GM23248 (cell line): ENCODE measurements at regions not wholly inside any gene's neighbourhood (a gene's known extent, or its start where the extent isn't known, plus 50 kb on each side); places are given as distances from the start of the nearest gene placed in this dataset.

ENCODE experiments used
- DNase-seq: peaks from one replicate; pipeline ENCODE4 v3.0.0-alpha.2; 2015
- H2AFZ ChIP-seq: fragments of 200-600 bp; sonication (generic); 2 replicates; pipeline ENCODE4 v1.6.1; 2016; ENCODE audit warnings: antibody characterized with exemption
- H3F3A ChIP-seq: fragments of 200-600 bp; sonication (generic); 2 replicates; pipeline ENCODE4 v1.6.1; 2016; ENCODE audit warnings: mild to moderate bottlenecking, antibody characterized with exemption, mixed run types; ENCODE audit not compliant: insufficient read depth
- H3K27ac ChIP-seq: fragments of 200-600 bp; sonication (generic); 2 replicates; pipeline ENCODE4 v1.5.1; 2016; ENCODE audit warnings: mild to moderate bottlenecking
- H3K27me3 ChIP-seq: fragments of 200-600 bp; sonication (generic); replicated peaks from 2 replicates; pipeline ENCODE4 v1.6.1; 2016; ENCODE audit warnings: mild to moderate bottlenecking; ENCODE audit not compliant: insufficient read depth
- H3K36me3 ChIP-seq: fragments of 200-600 bp; sonication (generic); 2 replicates; pipeline ENCODE4 v1.6.1; 2016; ENCODE audit warnings: low read depth, mild to moderate bottlenecking
- H3K4me1 ChIP-seq: fragments of 200-600 bp; sonication (generic); 2 replicates; pipeline ENCODE4 v1.6.1; 2016; ENCODE audit warnings: mild to moderate bottlenecking; ENCODE audit not compliant: insufficient read depth
- H3K4me2 ChIP-seq: fragments of 200-600 bp; sonication (generic); one replicate; pipeline ENCODE4 v1.6.1; 2016; ENCODE audit warnings: mild to moderate bottlenecking; ENCODE audit not compliant: unreplicated experiment
- H3K4me3 ChIP-seq: fragments of 200-600 bp; sonication (generic); 2 replicates; pipeline ENCODE4 v1.5.1; 2016; ENCODE audit warnings: mild to moderate bottlenecking
- H3K79me2 ChIP-seq: fragments of 200-600 bp; sonication (generic); 2 replicates; pipeline ENCODE4 v1.6.1; 2016; ENCODE audit warnings: mild to moderate bottlenecking; ENCODE audit not compliant: insufficient read depth
- H3K9ac ChIP-seq: fragments of 200-600 bp; sonication (generic); 2 replicates; pipeline ENCODE4 v1.6.1; 2016; ENCODE audit warnings: mild to moderate bottlenecking
- H3K9me2 ChIP-seq: fragments of 200-600 bp; sonication (generic); 2 replicates; pipeline ENCODE4 v1.6.1; 2016; ENCODE audit warnings: mixed run types, mild to moderate bottlenecking, moderate library complexity; ENCODE audit not compliant: insufficient read depth
- H3K9me3 ChIP-seq: fragments of 200-600 bp; sonication (generic); one replicate; pipeline ENCODE4 v1.6.1; 2017; ENCODE audit warnings: low read depth
- H4K20me1 ChIP-seq: fragments of 200-600 bp; sonication (generic); 2 replicates; pipeline ENCODE4 v1.6.0; 2016; ENCODE audit not compliant: insufficient read depth
- EZH2 ChIP-seq: fragments of 200-600 bp; sonication (generic); IDR thresholded peaks from 2 replicates; pipeline ENCODE4 v1.6.1; 2018; ENCODE audit warnings: antibody characterized with exemption, mild to moderate bottlenecking; ENCODE audit not compliant: insufficient read depth, poor library complexity, severe bottlenecking
- EZH2phosphoT487 ChIP-seq: fragments of 200-600 bp; sonication (generic); IDR thresholded peaks from 2 replicates; pipeline ENCODE4 v1.6.1; 2018; ENCODE audit warnings: antibody characterized with exemption, moderate library complexity, mild to moderate bottlenecking, low read depth; ENCODE audit not compliant: insufficient read depth
- WGBS, 2 experiments: methylation state at CpG; one replicate each; pipeline ENCODE4 v1.1.6; 2015 to 2017; ENCODE audit warnings: low lambda C conversion rate in 2 of 2, low coverage in 1 of 2; ENCODE audit errors: missing lambda C conversion rate in 2 of 2; 5-methylcytosine and 5-hydroxymethylcytosine counted together
- in situ Hi-C: fragments of 300-500 bp; cut with MboI; formaldehyde crosslinking; loops from 2 replicates; pipeline ENCODE4 v1.15.0; 2020

GRCh38 chr2:144706647-144707046 lies 186.7 kb upstream of the ZEB2 start:
- in situ Hi-C loops: no loop called here
- 87% methylated on average over 4 of the region's 4 CpGs for WGBS, 2 experiments

GRCh38 chr2:144705328-144706245 lies 185.7 kb upstream of the ZEB2 start:
- Histone ChIP-seq H3F3A (no peaks in the 10 kb centered on the region), H3K9me3 (no peaks in the 10 kb centered on the region), H3K9ac (no peak overlapping the region), H3K79me2 (no peaks in the 10 kb centered on the region), H2AFZ (no peak overlapping the region), H3K4me2 (no peak overlapping the region), H3K27me3 (no peaks in the 10 kb centered on the region), H3K36me3 (no peaks in the 10 kb centered on the region), H3K27ac (no peak overlapping the region), H3K9me2 (no peaks in the 10 kb centered on the region), H3K4me1 (peaks cover 4% of the 10 kb centered on the region; the same call in 1 of the 2 replicates), H3K4me3 (no peak overlapping the region), H4K20me1 (no peaks in the 10 kb centered on the region)
- peak; percentile 56 for DNase-seq
- in situ Hi-C loops: no loop called here
- TF ChIP-seq EZH2: no peak
- no peak for TF ChIP-seq EZH2phosphoT487
- WGBS, 2 experiments: 81% methylated on average over 4 of the region's 4 CpGs

More at GRCh38 chr2:144706647-144707046, 186.7 kb upstream of the ZEB2 start:
- Histone ChIP-seq H3K9ac (no peak overlapping the region), H3K4me1 (peaks cover 4% of the 10 kb centered on the region; the same call in 1 of the 2 replicates), H3K4me3 (no peak overlapping the region), H3K9me2 (no peaks in the 10 kb centered on the region), H4K20me1 (no peaks in the 10 kb centered on the region), H3K36me3 (no peaks in the 10 kb centered on the region), H3K27ac (no peak overlapping the region), H3K9me3 (no peaks in the 10 kb centered on the region), H3F3A (no peaks in the 10 kb centered on the region), H2AFZ (no peak overlapping the region), H3K27me3 (no peaks in the 10 kb centered on the region), H3K4me2 (no peak overlapping the region), H3K79me2 (no peaks in the 10 kb centered on the region)
- TF ChIP-seq EZH2phosphoT487 (no peak), EZH2 (no peak)
- no peak for DNase-seq

GRCh38 chr2:144704709-144705095 lies 184.8 kb upstream of the ZEB2 start:
- H3K79me2 ChIP-seq: no peaks in the 10 kb centered on the region
- H3K27me3 ChIP-seq: no peaks in the 10 kb centered on the region
- DNase-seq: no peak
- WGBS, 2 experiments: 84 to 86% methylated on average over 3 of the region's 3 CpGs
- H4K20me1 ChIP-seq: no peaks in the 10 kb centered on the region
- no peaks in the 10 kb centered on the region for H3F3A ChIP-seq
- H3K4me2 ChIP-seq: no peak overlapping the region
- H3K4me1 ChIP-seq: peaks cover 4% of the 10 kb centered on the region; the same call in 1 of the 2 replicates
- no peak overlapping the region for H3K9ac ChIP-seq
- H3K27ac ChIP-seq: no peak overlapping the region
- H3K9me3 ChIP-seq: no peaks in the 10 kb centered on the region
- in situ Hi-C loops: no loop called here
- TF ChIP-seq EZH2 (no peak), EZH2phosphoT487 (no peak)
- H3K9me2 ChIP-seq: no peaks in the 10 kb centered on the region
- H3K36me3 ChIP-seq: no peaks in the 10 kb centered on the region
- H3K4me3 ChIP-seq: no peak overlapping the region
- no peak overlapping the region for H2AFZ ChIP-seq

- in situ Hi-C loops: no loop called here
- H3K4me1 ChIP-seq: peaks cover 4% of the 10 kb centered on the region; the same call in 1 of the 2 replicates
- no peak overlapping the region for H3K4me2 ChIP-seq
- WGBS, 2 experiments: 50 to 53% methylated on average over 6 of the region's 6 CpGs
- H4K20me1 ChIP-seq: no peaks in the 10 kb centered on the region
- DNase-seq: peak; percentile 86
- TF ChIP-seq EZH2 (no peak), EZH2phosphoT487 (no peak)
- no peak overlapping the region for H3K4me3 ChIP-seq
- H3K9me2 ChIP-seq: no peaks in the 10 kb centered on the region
- H3K9me3 ChIP-seq: no peaks in the 10 kb centered on the region
- H3K9ac ChIP-seq: no peak overlapping the region
- no peaks in the 10 kb centered on the region for H3F3A ChIP-seq
- H3K27ac ChIP-seq: no peak overlapping the region
- no peaks in the 10 kb centered on the region for H3K36me3 ChIP-seq
- no peaks in the 10 kb centered on the region for H3K27me3 ChIP-seq
- no peaks in the 10 kb centered on the region for H3K79me2 ChIP-seq
- H2AFZ ChIP-seq: no peak overlapping the region
Observed at GRCh38 chr2:144703852-144704708, 184.2 kb upstream of the ZEB2 start.
